MCF 10A (cell line): ENCODE measurements at regions not wholly inside any gene's neighbourhood (a gene's known extent, or its start where the extent isn't known, plus 50 kb on each side); places are given as distances from the start of the nearest gene placed in this dataset.

Experiments
- BruUV-seq: library from RNA; stranded (reverse); fragments of 400-500 nt; replicated peaks from 2 replicates; lab custom pipeline; 2021; lab: Mats Ljungman, UMichigan
- CTCF ChIA-PET: fragments of 300-600 bp; sonication (Branson Sonifier 250); formaldehyde crosslinking; extraction: SDS; loops from one replicate; lab custom pipeline; 2021; ENCODE audit warnings: antibody characterized with exemption, inconsistent platforms; lab: Yijun Ruan, JAX
- POLR2A ChIA-PET: fragments of 300-600, 350-650 bp; sonication (Branson Sonifier 250); formaldehyde crosslinking; extraction: SDS; loops from one replicate; lab custom pipeline; 2020; ENCODE audit warnings: antibody characterized with exemption, inconsistent platforms; lab: Yijun Ruan, JAX
- DNase-seq: peaks from one replicate; pipeline ENCODE4 v3.0.0-alpha.2; 2018; ENCODE audit not compliant: unreplicated experiment
- H3K27ac Mint-ChIP-seq: one replicate; pipeline ENCODE4 v1.8.0; 2022; ENCODE audit warnings: mild to moderate bottlenecking, low read depth, mixed read lengths; ENCODE audit not compliant: unreplicated experiment
- H3K27me3 Mint-ChIP-seq: one replicate; pipeline ENCODE4 v1.8.0; 2022; ENCODE audit warnings: mixed read lengths; ENCODE audit not compliant: insufficient read depth, unreplicated experiment
- H3K36me3 Mint-ChIP-seq: one replicate; pipeline ENCODE4 v1.8.0; 2022; ENCODE audit warnings: mild to moderate bottlenecking, moderate library complexity, mixed read lengths; ENCODE audit not compliant: insufficient read depth, unreplicated experiment
- H3K4me1 Mint-ChIP-seq: one replicate; pipeline ENCODE4 v1.8.0; 2022; ENCODE audit warnings: mixed read lengths; ENCODE audit not compliant: insufficient read depth, unreplicated experiment
- H3K4me3 Mint-ChIP-seq: one replicate; pipeline ENCODE4 v1.8.0; 2022; ENCODE audit warnings: mild to moderate bottlenecking, moderate library complexity, mixed read lengths; ENCODE audit not compliant: unreplicated experiment
- H3K9me3 Mint-ChIP-seq: one replicate; pipeline ENCODE4 v1.8.0; 2022; ENCODE audit warnings: mixed read lengths; ENCODE audit not compliant: unreplicated experiment
- CTCF ChIP-seq: fragments of 200-600 bp; IDR thresholded peaks from one replicate; pipeline ENCODE4 v1.8.0; 2022; ENCODE audit warnings: antibody characterized with exemption, mild to moderate bottlenecking; ENCODE audit not compliant: unreplicated experiment
- intact Hi-C: fragments of 100-400 bp; cut with micrococcal nuclease; formaldehyde crosslinking; loops from 2 replicates; pipeline ENCODE4 v1.14.1; 2022

DNA sequence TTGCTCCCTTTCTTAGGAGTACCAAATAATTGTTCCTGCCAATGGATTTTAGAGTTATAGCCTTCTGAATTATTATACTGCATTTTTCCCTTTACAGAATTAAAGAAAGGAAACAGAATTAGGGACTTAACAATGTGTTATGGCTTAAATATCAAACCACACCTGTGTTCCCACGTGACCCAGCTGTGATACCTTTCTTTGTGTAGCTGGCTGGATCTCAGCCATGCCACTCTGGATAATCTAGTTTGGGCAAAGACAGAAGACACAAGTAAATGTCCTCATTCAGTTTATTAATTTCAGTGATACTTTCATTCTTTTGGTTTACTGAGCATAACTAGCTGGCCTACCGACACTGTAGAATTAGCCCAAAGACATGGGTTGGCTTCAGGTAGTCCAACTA is 417.2 kb upstream of the ADAMTS16 start:
- Mint-ChIP-seq H3K4me3 (no peak overlapping the region), H3K9me3 (peaks cover 5% of the 10 kb centered on the region), H3K27ac (no peak overlapping the region), H3K4me1 (peaks cover 10% of the 10 kb centered on the region), H3K27me3 (no peaks in the 10 kb centered on the region), H3K36me3 (no peaks in the 10 kb centered on the region)
- intact Hi-C loops = no loop called here
- DNase-seq = no peak
- ChIA-PET POLR2A (no interaction called here), CTCF (no interaction called here)
- TF ChIP-seq CTCF = no peak
- BruUV-seq = no TSS peak

GRCh38 chr5:4725594-4725993 is 414.5 kb upstream of the ADAMTS16 start:
- Mint-ChIP-seq H3K36me3 (no peaks in the 10 kb centered on the region), H3K4me1 (peaks cover 7% of the 10 kb centered on the region), H3K27ac (no peak overlapping the region), H3K9me3 (peaks cover 5% of the 10 kb centered on the region), H3K4me3 (no peak overlapping the region), H3K27me3 (no peaks in the 10 kb centered on the region)
- no peak for TF ChIP-seq CTCF
- DNase-seq = no peak
- POLR2A ChIA-PET = no interaction called here
- CTCF ChIA-PET = no interaction called here
- intact Hi-C loops = no loop called here
- no TSS peak for BruUV-seq

GRCh38 chr5:4730279-4730678 is 409.9 kb upstream of the ADAMTS16 start:
- TF ChIP-seq CTCF = no peak
- no peaks in the 10 kb centered on the region for H3K4me1 Mint-ChIP-seq
- POLR2A ChIA-PET = interaction anchor here (0.6 kb wide), 1 partner anchor 80 kb away, joined by 3 read pairs; no protein-coding TSS in a partner anchor
- H3K36me3 Mint-ChIP-seq = no peaks in the 10 kb centered on the region
- H3K27ac Mint-ChIP-seq = no peak overlapping the region
- intact Hi-C loops = no loop called here
- BruUV-seq = no TSS peak
- no peak overlapping the region for H3K4me3 Mint-ChIP-seq
- no peak for DNase-seq
- no peaks in the 10 kb centered on the region for H3K27me3 Mint-ChIP-seq
- no peaks in the 10 kb centered on the region for H3K9me3 Mint-ChIP-seq
- CTCF ChIA-PET = no interaction called here

DNA sequence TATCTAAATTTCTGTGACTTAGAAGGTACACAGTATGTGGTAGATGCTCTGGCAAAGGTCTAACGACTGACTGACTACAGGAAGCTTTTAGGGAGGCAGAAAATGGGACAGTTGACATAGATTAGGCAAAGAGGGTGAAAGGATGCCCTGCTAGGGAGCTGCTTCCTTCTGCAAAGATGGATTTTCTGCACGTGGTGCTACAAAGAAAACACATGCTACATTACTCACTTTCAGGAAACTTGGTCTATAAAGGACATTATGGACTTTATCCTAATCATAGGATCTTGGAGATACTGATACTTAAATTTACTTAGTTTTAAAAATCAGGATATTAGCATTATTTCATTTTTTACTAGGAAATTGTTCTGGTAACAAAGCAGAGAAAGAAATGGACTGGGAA is 405.8 kb upstream of the ADAMTS16 start:
- no peaks in the 10 kb centered on the region for H3K27me3 Mint-ChIP-seq
- intact Hi-C loops = no loop called here
- POLR2A ChIA-PET = no interaction called here
- H3K4me1 Mint-ChIP-seq = no peaks in the 10 kb centered on the region
- no TSS peak for BruUV-seq
- no peaks in the 10 kb centered on the region for H3K9me3 Mint-ChIP-seq
- DNase-seq = no peak
- H3K27ac Mint-ChIP-seq = no peak overlapping the region
- H3K36me3 Mint-ChIP-seq = no peaks in the 10 kb centered on the region
- CTCF ChIA-PET = no interaction called here
- TF ChIP-seq CTCF = no peak
- H3K4me3 Mint-ChIP-seq = no peak overlapping the region
